WTC11 (cell line): ENCODE measurements at regions not wholly inside any gene's neighbourhood (a gene's known extent, or its start where the extent isn't known, plus 50 kb on each side); places are given as distances from the start of the nearest gene placed in this dataset.

Source experiments
- CREB1 ChIP-seq: sonication (generic); formaldehyde crosslinking; IDR thresholded peaks from 2 replicates; pipeline ENCODE4 v1.8.0; 2023; ENCODE audit warnings: mild to moderate bottlenecking, missing genetic modification reagents
- JUN ChIP-seq: sonication (generic); formaldehyde crosslinking; IDR thresholded peaks from 2 replicates; pipeline ENCODE4 v1.8.0; 2023; ENCODE audit warnings: mild to moderate bottlenecking, missing genetic modification reagents
- MXD4 ChIP-seq: fragments of 250-450 bp; sonication (Bioruptor Pico); IDR thresholded peaks from 2 replicates; pipeline ENCODE4 v1.8.0; 2021; ENCODE audit warnings: mild to moderate bottlenecking, moderate library complexity, borderline replicate concordance
- NFATC4 ChIP-seq: fragments of 250-450 bp; sonication (Bioruptor Pico); IDR thresholded peaks from 2 replicates; pipeline ENCODE4 v1.9.0; 2021; ENCODE audit warnings: mild to moderate bottlenecking
- SP1 ChIP-seq: sonication (generic); formaldehyde crosslinking; conservative IDR thresholded peaks from 2 replicates; pipeline ENCODE4 v1.8.1; 2022; ENCODE audit warnings: missing genetic modification reagents
- ZNF232 ChIP-seq: sonication (generic); formaldehyde crosslinking; IDR thresholded peaks from 2 replicates; pipeline ENCODE4 v1.8.0; 2022; ENCODE audit warnings: mild to moderate bottlenecking, missing genetic modification reagents
- TF ChIP-seq, protein P1 (sequence below): sonication (generic); formaldehyde crosslinking; IDR thresholded peaks from 2 replicates; pipeline ENCODE4 v1.8.1; 2023; ENCODE audit warnings: mild to moderate bottlenecking, missing genetic modification reagents, moderate library complexity
- TF ChIP-seq, protein P2 (sequence below): fragments of 200-600 bp; IDR thresholded peaks from 2 replicates; pipeline ENCODE4 v1.8.0; 2022; ENCODE audit warnings: antibody characterized with exemption
- TF ChIP-seq, protein P3 (sequence below): sonication (generic); formaldehyde crosslinking; IDR thresholded peaks from 2 replicates; pipeline ENCODE4 v1.8.1; 2022; ENCODE audit warnings: mild to moderate bottlenecking, missing genetic modification reagents, moderate library complexity, borderline replicate concordance

DNA sequence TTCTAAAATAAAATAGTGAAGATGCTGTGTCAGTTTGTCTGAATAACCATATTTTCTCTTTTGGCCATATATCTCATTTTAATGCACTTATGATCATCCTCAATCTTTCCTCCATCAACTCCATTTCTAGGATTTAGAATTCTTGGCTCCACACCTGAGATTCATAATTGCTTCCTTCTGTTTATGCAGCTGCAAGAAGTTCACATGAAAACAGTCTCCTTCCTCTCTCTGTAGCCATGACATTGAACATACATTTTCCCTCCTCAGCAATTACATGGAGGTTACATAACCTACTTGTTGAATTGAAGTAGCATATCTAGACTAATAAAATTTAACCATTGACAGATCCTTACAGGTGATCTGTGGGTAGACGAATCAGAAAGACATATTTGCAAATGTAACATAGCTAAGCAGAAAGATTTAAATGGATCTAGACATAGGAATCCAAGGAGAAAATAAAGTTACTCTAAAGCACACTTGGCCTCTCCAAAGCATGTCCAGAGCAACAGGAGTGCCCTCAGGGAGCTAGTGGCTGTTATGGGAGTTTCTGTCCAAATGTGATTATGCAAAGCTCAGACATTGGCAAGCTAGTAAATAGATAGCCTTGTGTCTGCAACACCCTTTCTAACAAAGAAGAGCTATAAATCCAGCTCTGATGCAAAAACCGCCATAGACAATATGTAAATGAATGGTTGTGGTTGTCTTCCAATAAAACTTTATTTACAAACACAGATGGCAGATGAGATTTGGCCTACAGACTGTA, 119.9 kb upstream of the MPPED2 start:
- TF ChIP-seq, protein P1, sequence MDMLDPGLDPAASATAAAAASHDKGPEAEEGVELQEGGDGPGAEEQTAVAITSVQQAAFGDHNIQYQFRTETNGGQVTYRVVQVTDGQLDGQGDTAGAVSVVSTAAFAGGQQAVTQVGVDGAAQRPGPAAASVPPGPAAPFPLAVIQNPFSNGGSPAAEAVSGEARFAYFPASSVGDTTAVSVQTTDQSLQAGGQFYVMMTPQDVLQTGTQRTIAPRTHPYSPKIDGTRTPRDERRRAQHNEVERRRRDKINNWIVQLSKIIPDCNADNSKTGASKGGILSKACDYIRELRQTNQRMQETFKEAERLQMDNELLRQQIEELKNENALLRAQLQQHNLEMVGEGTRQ (CRISPR knock-in tag), result no peak
- TF ChIP-seq, protein P2, sequence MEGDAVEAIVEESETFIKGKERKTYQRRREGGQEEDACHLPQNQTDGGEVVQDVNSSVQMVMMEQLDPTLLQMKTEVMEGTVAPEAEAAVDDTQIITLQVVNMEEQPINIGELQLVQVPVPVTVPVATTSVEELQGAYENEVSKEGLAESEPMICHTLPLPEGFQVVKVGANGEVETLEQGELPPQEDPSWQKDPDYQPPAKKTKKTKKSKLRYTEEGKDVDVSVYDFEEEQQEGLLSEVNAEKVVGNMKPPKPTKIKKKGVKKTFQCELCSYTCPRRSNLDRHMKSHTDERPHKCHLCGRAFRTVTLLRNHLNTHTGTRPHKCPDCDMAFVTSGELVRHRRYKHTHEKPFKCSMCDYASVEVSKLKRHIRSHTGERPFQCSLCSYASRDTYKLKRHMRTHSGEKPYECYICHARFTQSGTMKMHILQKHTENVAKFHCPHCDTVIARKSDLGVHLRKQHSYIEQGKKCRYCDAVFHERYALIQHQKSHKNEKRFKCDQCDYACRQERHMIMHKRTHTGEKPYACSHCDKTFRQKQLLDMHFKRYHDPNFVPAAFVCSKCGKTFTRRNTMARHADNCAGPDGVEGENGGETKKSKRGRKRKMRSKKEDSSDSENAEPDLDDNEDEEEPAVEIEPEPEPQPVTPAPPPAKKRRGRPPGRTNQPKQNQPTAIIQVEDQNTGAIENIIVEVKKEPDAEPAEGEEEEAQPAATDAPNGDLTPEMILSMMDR, result no peak
- no peak for TF ChIP-seq JUN
- no peak for TF ChIP-seq ZNF232 (CRISPR knock-in tag)
- no peak for TF ChIP-seq SP1 (CRISPR knock-in tag)
- TF ChIP-seq CREB1 (CRISPR knock-in tag), result no peak
- no peak for TF ChIP-seq NFATC4 (CRISPR knock-in tag)
- TF ChIP-seq, protein P3, sequence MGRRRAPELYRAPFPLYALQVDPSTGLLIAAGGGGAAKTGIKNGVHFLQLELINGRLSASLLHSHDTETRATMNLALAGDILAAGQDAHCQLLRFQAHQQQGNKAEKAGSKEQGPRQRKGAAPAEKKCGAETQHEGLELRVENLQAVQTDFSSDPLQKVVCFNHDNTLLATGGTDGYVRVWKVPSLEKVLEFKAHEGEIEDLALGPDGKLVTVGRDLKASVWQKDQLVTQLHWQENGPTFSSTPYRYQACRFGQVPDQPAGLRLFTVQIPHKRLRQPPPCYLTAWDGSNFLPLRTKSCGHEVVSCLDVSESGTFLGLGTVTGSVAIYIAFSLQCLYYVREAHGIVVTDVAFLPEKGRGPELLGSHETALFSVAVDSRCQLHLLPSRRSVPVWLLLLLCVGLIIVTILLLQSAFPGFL (CRISPR knock-in tag), result no peak
- TF ChIP-seq MXD4 (CRISPR knock-in tag), result no peak
